ENCODE measurements at regions not wholly inside any gene's neighbourhood (a gene's known extent, or its start where the extent isn't known, plus 50 kb on each side); places are given as distances from the start of the nearest gene placed in this dataset.

- no peak for DNase-seq (ENCODE audit: low read depth in 1 of 2, low spot score in 1 of 2)
- no peak overlapping the region for H3K27ac ChIP-seq (replicated peaks)
- no peak for TF ChIP-seq POLR2AphosphoS5 (IDR thresholded peaks at IDR 0.05; ENCODE audit: low read depth)
- TF ChIP-seq GABPA (IDR thresholded peaks at IDR 0.05; ENCODE audit: low read depth), result no peak
- TF ChIP-seq REST (IDR thresholded peaks at IDR 0.05; ENCODE audit: insufficient replicate concordance, low read depth), result no peak
- TF ChIP-seq, protein P1, sequence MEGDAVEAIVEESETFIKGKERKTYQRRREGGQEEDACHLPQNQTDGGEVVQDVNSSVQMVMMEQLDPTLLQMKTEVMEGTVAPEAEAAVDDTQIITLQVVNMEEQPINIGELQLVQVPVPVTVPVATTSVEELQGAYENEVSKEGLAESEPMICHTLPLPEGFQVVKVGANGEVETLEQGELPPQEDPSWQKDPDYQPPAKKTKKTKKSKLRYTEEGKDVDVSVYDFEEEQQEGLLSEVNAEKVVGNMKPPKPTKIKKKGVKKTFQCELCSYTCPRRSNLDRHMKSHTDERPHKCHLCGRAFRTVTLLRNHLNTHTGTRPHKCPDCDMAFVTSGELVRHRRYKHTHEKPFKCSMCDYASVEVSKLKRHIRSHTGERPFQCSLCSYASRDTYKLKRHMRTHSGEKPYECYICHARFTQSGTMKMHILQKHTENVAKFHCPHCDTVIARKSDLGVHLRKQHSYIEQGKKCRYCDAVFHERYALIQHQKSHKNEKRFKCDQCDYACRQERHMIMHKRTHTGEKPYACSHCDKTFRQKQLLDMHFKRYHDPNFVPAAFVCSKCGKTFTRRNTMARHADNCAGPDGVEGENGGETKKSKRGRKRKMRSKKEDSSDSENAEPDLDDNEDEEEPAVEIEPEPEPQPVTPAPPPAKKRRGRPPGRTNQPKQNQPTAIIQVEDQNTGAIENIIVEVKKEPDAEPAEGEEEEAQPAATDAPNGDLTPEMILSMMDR (IDR thresholded peaks at IDR 0.05; ENCODE audit: insufficient read depth, low read length), result no peak
- H3K4me3 ChIP-seq (replicated peaks; ENCODE audit: insufficient read depth, low read length), result no peak overlapping the region
- H3K27me3 ChIP-seq (ENCODE audit: insufficient read depth, poor library complexity, severe bottlenecking), result no peaks in the 10 kb centered on the region
Measured at GRCh38 chr21:35510957-35511695, 462.0 kb upstream of the RUNX1 start.

- Histone ChIP-seq H3K4me3 (replicated peaks; ENCODE audit: insufficient read depth, low read length) (no peak overlapping the region), H3K27ac (replicated peaks) (no peak overlapping the region), H3K27me3 (ENCODE audit: insufficient read depth, poor library complexity, severe bottlenecking) (no peaks in the 10 kb centered on the region)
- TF ChIP-seq, protein P1 (IDR thresholded peaks at IDR 0.05; ENCODE audit: insufficient read depth, low read length), result no peak
- no peak for TF ChIP-seq REST (IDR thresholded peaks at IDR 0.05; ENCODE audit: insufficient replicate concordance, low read depth)
- TF ChIP-seq SPI1 (IDR thresholded peaks at IDR 0.05; ENCODE audit: borderline replicate concordance, low read depth), result no peak
- TF ChIP-seq POLR2AphosphoS5 (IDR thresholded peaks at IDR 0.05; ENCODE audit: low read depth), result no peak
- TF ChIP-seq GABPA (IDR thresholded peaks at IDR 0.05; ENCODE audit: low read depth), result no peak
- no peak for DNase-seq (ENCODE audit: low read depth in 1 of 2, low spot score in 1 of 2)
Measured at GRCh38 chr21:35510294-35510693, 461.2 kb upstream of the RUNX1 start.

- no peak overlapping the region for H3K4me3 ChIP-seq (replicated peaks; ENCODE audit: insufficient read depth, low read length)
- peak overlapping the region; percentile 47 for H3K27ac ChIP-seq (replicated peaks)
- H3K27me3 ChIP-seq (ENCODE audit: insufficient read depth, poor library complexity, severe bottlenecking), result no peaks in the 10 kb centered on the region
- DNase-seq (ENCODE audit: low read depth in 1 of 2, low spot score in 1 of 2), result peak; percentile 81 to 85
- TF ChIP-seq GABPA (IDR thresholded peaks at IDR 0.05; ENCODE audit: low read depth), result no peak
- TF ChIP-seq SPI1 (IDR thresholded peaks at IDR 0.05; ENCODE audit: borderline replicate concordance, low read depth), result peak; percentile 68; the same call in 1 of the 2 replicates
Measured at GRCh38 chr21:35509001-35509704, 460.1 kb upstream of the RUNX1 start.

GRCh38 chr21:35508139-35508888, 459.2 kb upstream of the RUNX1 start:
- Histone ChIP-seq H3K27ac (replicated peaks) (peak overlapping the region; percentile 47), H3K27me3 (ENCODE audit: insufficient read depth, poor library complexity, severe bottlenecking) (no peaks in the 10 kb centered on the region), H3K4me3 (replicated peaks; ENCODE audit: insufficient read depth, low read length) (no peak overlapping the region)
- DNase-seq (ENCODE audit: low read depth in 1 of 2, low spot score in 1 of 2), result peak; percentile 83 to 96
- TF ChIP-seq POLR2AphosphoS5 (IDR thresholded peaks at IDR 0.05; ENCODE audit: low read depth) (no peak), SPI1 (IDR thresholded peaks at IDR 0.05; ENCODE audit: borderline replicate concordance, low read depth) (no peak), GABPA (IDR thresholded peaks at IDR 0.05; ENCODE audit: low read depth) (no peak), REST (IDR thresholded peaks at IDR 0.05; ENCODE audit: insufficient replicate concordance, low read depth) (no peak)
- TF ChIP-seq, protein P1 (IDR thresholded peaks at IDR 0.05; ENCODE audit: insufficient read depth, low read length), result no peak

Data from HL-60 (cell line).